CD14-positive monocyte (primary cell): ENCODE measurements at regions not wholly inside any gene's neighbourhood (a gene's known extent, or its start where the extent isn't known, plus 50 kb on each side); places are given as distances from the start of the nearest gene placed in this dataset.

Source experiments
- DNase-seq, 3 donors: peaks; one replicate each; pipeline ENCODE4 v3.0.0-alpha.2; 2011 to 2022
- H2AFZ ChIP-seq: 2 replicates; pipeline ENCODE4 v1.6.0; 2012; ENCODE audit warnings: mild to moderate bottlenecking, low read depth, low read length, inconsistent platforms; ENCODE audit not compliant: insufficient read depth, poor library complexity, severe bottlenecking
- H3K27ac ChIP-seq, 2 donors: 1 replicate in 1 of 2; 2 replicates in 1 of 2; pipeline ENCODE4 v1.5.1; 2012 to 2013; ENCODE audit warnings: low read length in 2 of 2, control low read depth in 1 of 2, inconsistent platforms in 1 of 2, low read depth in 1 of 2, mild to moderate bottlenecking in 1 of 2
- H3K27me3 ChIP-seq, 2 donors: one replicate each; pipeline versions ENCODE4 v1.6.0 to v1.6.1; 2011 to 2013; ENCODE audit warnings: low read length in 2 of 2; ENCODE audit not compliant: control insufficient read depth in 2 of 2, insufficient read depth in 2 of 2
- H3K36me3 ChIP-seq, 2 donors: replicated peaks in 1 of 2; 1 replicate in 1 of 2; 2 replicates in 1 of 2; pipeline versions ENCODE4 v1.5.1 to v1.6.1; 2012 to 2013; ENCODE audit warnings: low read length in 2 of 2, control low read depth in 1 of 2, inconsistent platforms in 1 of 2, mild to moderate bottlenecking in 1 of 2; ENCODE audit not compliant: insufficient read depth in 2 of 2, control insufficient read depth in 1 of 2
- H3K4me1 ChIP-seq, 2 donors: 1 replicate in 1 of 2; 2 replicates in 1 of 2; pipeline versions ENCODE4 v1.5.1 to v1.6.1; 2012 to 2013; ENCODE audit warnings: low read length in 2 of 2, control low read depth in 1 of 2, inconsistent platforms in 1 of 2, mild to moderate bottlenecking in 1 of 2, moderate library complexity in 1 of 2; ENCODE audit not compliant: insufficient read depth in 2 of 2, control insufficient read depth in 1 of 2
- H3K4me2 ChIP-seq: replicated peaks from 2 replicates; pipeline ENCODE3; 2012; ENCODE audit warnings: low read length, moderate library complexity, mild to moderate bottlenecking; ENCODE audit not compliant: poor library complexity, severe bottlenecking; ENCODE audit errors: extremely low read depth
- H3K4me3 ChIP-seq, 3 experiments: fragments of 200-600 bp in 1 of 3; sonication (generic) in 1 of 3; replicated peaks in 1 of 3; 1 replicate in 2 of 3; 2 replicates in 1 of 3; pipeline ENCODE4 v1.5.1; 2011 to 2013; ENCODE audit warnings: low read length in 3 of 3, mild to moderate bottlenecking in 3 of 3, control low read depth in 2 of 3, low read depth in 2 of 3, inconsistent platforms in 1 of 3, moderate library complexity in 1 of 3
- H3K79me2 ChIP-seq: 2 replicates; pipeline ENCODE4 v1.6.0; 2012; ENCODE audit warnings: mild to moderate bottlenecking, control low read depth, inconsistent platforms, low read length, moderate library complexity; ENCODE audit not compliant: insufficient read depth
- H3K9ac ChIP-seq: 2 replicates; pipeline ENCODE4 v1.6.0; 2017; ENCODE audit warnings: low read length, mild to moderate bottlenecking; ENCODE audit not compliant: insufficient read depth, poor library complexity, severe bottlenecking
- H3K9me3 ChIP-seq, 2 donors: replicated peaks in 1 of 2; 1 replicate in 1 of 2; 2 replicates in 1 of 2; pipeline versions ENCODE4 v1.5.1 to v1.6.1; 2012 to 2013; ENCODE audit warnings: low read length in 2 of 2, control low read depth in 1 of 2; ENCODE audit not compliant: control insufficient read depth in 1 of 2, insufficient read depth in 1 of 2
- H4K20me1 ChIP-seq: 2 replicates; pipeline ENCODE4 v1.6.0; 2012; ENCODE audit warnings: mild to moderate bottlenecking, low read length, control low read depth, moderate library complexity; ENCODE audit not compliant: insufficient read depth
- H3K27ac Mint-ChIP-seq, 7 donors: one replicate each; pipeline ENCODE4 v1.8.0; 2020; ENCODE audit warnings: mild to moderate bottlenecking in 7 of 7, mixed read lengths in 7 of 7, moderate library complexity in 6 of 7, inconsistent platforms in 2 of 7
- H3K27me3 Mint-ChIP-seq, 3 donors: one replicate each; pipeline ENCODE4 v1.8.0; 2021 to 2022; ENCODE audit warnings: low read depth in 3 of 3, mild to moderate bottlenecking in 3 of 3, mixed read lengths in 3 of 3, moderate library complexity in 3 of 3, inconsistent platforms in 1 of 3
- H3K36me3 Mint-ChIP-seq, 2 donors: one replicate each; pipeline ENCODE4 v1.8.0; 2020; ENCODE audit warnings: mixed read lengths in 2 of 2, inconsistent platforms in 1 of 2, mild to moderate bottlenecking in 1 of 2
- H3K4me1 Mint-ChIP-seq: one replicate; pipeline ENCODE4 v1.8.0; 2020; ENCODE audit warnings: mild to moderate bottlenecking, mixed read lengths
- H3K4me3 Mint-ChIP-seq, 2 donors: one replicate each; pipeline ENCODE4 v1.8.0; 2020; ENCODE audit warnings: mild to moderate bottlenecking in 2 of 2, mixed read lengths in 2 of 2, moderate library complexity in 1 of 2
- H3K9me3 Mint-ChIP-seq, 7 donors: one replicate each; pipeline ENCODE4 v1.8.0; 2020 to 2022; ENCODE audit warnings: mixed read lengths in 7 of 7, mild to moderate bottlenecking in 6 of 7, moderate library complexity in 6 of 7, inconsistent platforms in 2 of 7
- WGBS: methylation state at CpG from one replicate; pipeline ENCODE4 v1.1.5; 2013; ENCODE audit warnings: missing lambda C conversion rate; ENCODE audit not compliant: insufficient coverage; 5-methylcytosine and 5-hydroxymethylcytosine counted together
- intact Hi-C, 2 donors: fragments of 100-400 bp; cut with micrococcal nuclease; formaldehyde crosslinking; loops; one replicate each; pipeline versions ENCODE4 v1.15.0 to v1.15.1; 2023
- TF ChIP-seq, protein P1 (sequence below): fragments of 200-600 bp; IDR thresholded peaks from one replicate; pipeline ENCODE4 v1.8.0; 2022; ENCODE audit warnings: antibody characterized with exemption, mild to moderate bottlenecking

DNA sequence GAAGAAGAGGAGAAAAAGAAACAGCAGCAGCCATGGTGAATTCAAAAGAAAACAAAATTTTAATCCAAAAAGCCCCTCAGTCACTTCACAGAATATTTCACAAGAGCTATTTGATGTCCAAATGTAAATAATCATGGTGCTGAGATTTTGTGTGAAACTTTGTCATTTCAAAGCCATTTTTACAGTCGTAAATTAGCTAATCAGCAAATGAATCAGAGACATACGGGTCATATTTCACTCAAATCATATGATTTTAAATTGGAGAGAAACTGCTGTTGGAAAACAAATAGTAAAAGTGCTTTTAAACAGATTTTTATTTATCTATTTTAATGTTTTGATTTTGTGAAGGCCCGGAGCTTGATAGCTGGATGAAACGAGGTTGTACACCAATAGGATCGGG is 101.4 kb upstream of the SMIM23 start:
- no peak overlapping the region for H2AFZ ChIP-seq
- no peaks in the 10 kb centered on the region for H3K9me3 ChIP-seq
- Mint-ChIP-seq H3K9me3 (no peaks in the 10 kb centered on the region), H3K27ac (no peak overlapping the region), H3K4me3 (no peak overlapping the region), H3K4me1 (peaks cover 19% of the 10 kb centered on the region), H3K36me3 (no peaks in the 10 kb centered on the region), H3K27me3 (peaks cover 0 to 5% (median 3%) of the 10 kb centered on the region in 3 donors)
- H3K79me2 ChIP-seq: no peaks in the 10 kb centered on the region
- intact Hi-C loops: no loop called here
- H3K4me1 ChIP-seq: peaks cover 13 to 18% of the 10 kb centered on the region in 2 donors
- no peak overlapping the region for H3K4me2 ChIP-seq
- H3K4me3 ChIP-seq: no peak overlapping the region
- 100% methylated on average over 2 of the region's 5 CpGs for WGBS
- no peaks in the 10 kb centered on the region for H3K27me3 ChIP-seq
- no peak overlapping the region for H3K27ac ChIP-seq
- H3K36me3 ChIP-seq: no peaks in the 10 kb centered on the region
- H3K9ac ChIP-seq: no peak overlapping the region
- DNase-seq: no peak
- TF ChIP-seq, protein P1, sequence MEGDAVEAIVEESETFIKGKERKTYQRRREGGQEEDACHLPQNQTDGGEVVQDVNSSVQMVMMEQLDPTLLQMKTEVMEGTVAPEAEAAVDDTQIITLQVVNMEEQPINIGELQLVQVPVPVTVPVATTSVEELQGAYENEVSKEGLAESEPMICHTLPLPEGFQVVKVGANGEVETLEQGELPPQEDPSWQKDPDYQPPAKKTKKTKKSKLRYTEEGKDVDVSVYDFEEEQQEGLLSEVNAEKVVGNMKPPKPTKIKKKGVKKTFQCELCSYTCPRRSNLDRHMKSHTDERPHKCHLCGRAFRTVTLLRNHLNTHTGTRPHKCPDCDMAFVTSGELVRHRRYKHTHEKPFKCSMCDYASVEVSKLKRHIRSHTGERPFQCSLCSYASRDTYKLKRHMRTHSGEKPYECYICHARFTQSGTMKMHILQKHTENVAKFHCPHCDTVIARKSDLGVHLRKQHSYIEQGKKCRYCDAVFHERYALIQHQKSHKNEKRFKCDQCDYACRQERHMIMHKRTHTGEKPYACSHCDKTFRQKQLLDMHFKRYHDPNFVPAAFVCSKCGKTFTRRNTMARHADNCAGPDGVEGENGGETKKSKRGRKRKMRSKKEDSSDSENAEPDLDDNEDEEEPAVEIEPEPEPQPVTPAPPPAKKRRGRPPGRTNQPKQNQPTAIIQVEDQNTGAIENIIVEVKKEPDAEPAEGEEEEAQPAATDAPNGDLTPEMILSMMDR: no peak
- H4K20me1 ChIP-seq: no peaks in the 10 kb centered on the region

DNA sequence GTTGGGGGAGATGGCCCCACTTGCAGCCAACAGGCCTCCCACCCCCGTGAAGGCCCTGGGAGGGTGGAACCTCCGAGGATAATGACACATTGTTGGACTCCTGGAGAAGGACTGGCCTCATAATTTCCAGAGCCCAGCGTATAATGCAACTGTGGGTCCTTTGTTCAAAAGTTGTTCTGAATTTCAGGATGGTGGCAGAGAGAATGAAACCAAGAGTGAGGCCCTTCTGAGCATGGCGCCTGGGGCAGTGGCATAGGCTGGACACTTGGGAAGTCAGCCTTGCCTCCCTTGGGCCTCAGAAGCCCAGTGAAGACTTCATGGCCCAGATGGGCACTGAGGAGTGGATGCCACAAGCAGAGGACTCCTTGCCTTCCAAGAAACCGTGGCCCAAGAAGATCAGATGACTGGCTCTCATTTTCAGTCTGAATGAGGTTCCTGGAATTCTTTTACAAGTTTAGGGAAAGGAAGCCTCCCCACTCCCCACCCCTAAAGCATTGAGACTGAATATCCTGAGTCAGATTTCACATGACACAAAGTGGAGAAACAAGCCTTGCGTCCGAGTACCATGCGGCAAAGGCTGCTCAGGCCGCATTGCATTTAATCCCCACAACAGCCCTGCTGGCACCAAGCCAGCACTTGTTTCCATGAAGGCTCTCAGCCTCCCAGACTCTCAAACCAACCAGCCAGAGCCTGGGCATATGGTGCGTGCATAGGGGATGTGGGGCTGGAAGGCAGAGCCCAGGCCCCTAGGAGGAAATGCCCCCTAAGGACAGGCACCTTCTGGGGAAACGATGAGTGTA is 96.7 kb upstream of the SMIM23 start:
- Histone ChIP-seq H3K4me2 (no peak overlapping the region), H3K4me1 (no peaks in the 10 kb centered on the region), H3K9me3 (no peaks in the 10 kb centered on the region), H3K36me3 (no peaks in the 10 kb centered on the region), H3K79me2 (no peaks in the 10 kb centered on the region), H4K20me1 (no peaks in the 10 kb centered on the region), H3K27me3 (no peaks in the 10 kb centered on the region), H3K27ac (no peak overlapping the region), H3K4me3 (no peak overlapping the region), H2AFZ (no peak overlapping the region), H3K9ac (no peak overlapping the region)
- Mint-ChIP-seq H3K27ac (no peak overlapping the region), H3K4me3 (no peak overlapping the region), H3K27me3 (peaks cover 0 to 2% (median 1%) of the 10 kb centered on the region in 3 donors), H3K9me3 (no peaks in the 10 kb centered on the region), H3K36me3 (no peaks in the 10 kb centered on the region), H3K4me1 (no peaks in the 10 kb centered on the region)
- WGBS: 100% methylated on average over 6 of the region's 11 CpGs
- intact Hi-C loops: no loop called here
- TF ChIP-seq, protein P1: no peak
- no peak for DNase-seq
